ENCODE measurements at regions not wholly inside any gene's neighbourhood (a gene's known extent, or its start where the extent isn't known, plus 50 kb on each side); places are given as distances from the start of the nearest gene placed in this dataset.

GRCh38 chr9:96040591-96041461, 165.3 kb downstream of the ERCC6L2 start:
- DNase-seq (no peak), ATAC-seq (no peak)
- no peaks in the 10 kb centered on the region for H3K27me3 ChIP-seq (ENCODE audit: control insufficient read depth in 2 of 2, insufficient read depth in 2 of 2, low read length in 2 of 2)
- ChIA-PET POLR2A (no interaction called here), CTCF (no interaction called here)
- H3K36me3 ChIP-seq (ENCODE audit: control insufficient read depth in 2 of 3, insufficient read depth in 3 of 3, low read length in 3 of 3): no peaks in the 10 kb centered on the region
- peaks cover 0 to 12% (median 0%) of the 10 kb centered on the region in 3 experiments for H3K9me3 ChIP-seq (ENCODE audit: control insufficient read depth in 2 of 3, low read length in 3 of 3)
- H3K4me1 ChIP-seq (ENCODE audit: control insufficient read depth in 2 of 2, insufficient read depth in 2 of 2, low read length in 2 of 2): no peaks in the 10 kb centered on the region
- Mint-ChIP-seq H3K4me1 (peaks cover 0 to 10% (median 3%) of the 10 kb centered on the region in 7 donors), H3K36me3 (peaks cover 9 to 27% (median 19%) of the 10 kb centered on the region in 5 donors), H3K27ac (peak overlapping the region in 1 of 9 donors; percentile 66), H3K27me3 (peaks cover 0 to 3% (median 0%) of the 10 kb centered on the region in 5 donors), H3K4me3 (no peak overlapping the region), H3K9me3 (peaks cover 0 to 30% (median 18%) of the 10 kb centered on the region in 11 donors)
- H3K4me3 ChIP-seq (ENCODE audit: low read length): no peak overlapping the region
- intact Hi-C loops (cut with micrococcal nuclease): no loop called here
- H3K27ac ChIP-seq (ENCODE audit: low read depth, low read length): no peak overlapping the region

- ChIA-PET CTCF (no interaction called here), POLR2A (no interaction called here)
- no peak overlapping the region for H3K4me3 Mint-ChIP-seq
- H3K27me3 Mint-ChIP-seq: no peaks in the 10 kb centered on the region
- ATAC-seq (no peak), DNase-seq (no peak)
- H3K4me1 Mint-ChIP-seq: peaks cover 0 to 10% (median 3%) of the 10 kb centered on the region in 7 donors
- peak overlapping the region in 2 of 9 donors; percentile 26 to 87 for H3K27ac Mint-ChIP-seq
- H3K4me1 ChIP-seq (ENCODE audit: control insufficient read depth in 2 of 2, insufficient read depth in 2 of 2, low read length in 2 of 2): no peaks in the 10 kb centered on the region
- intact Hi-C loops (cut with micrococcal nuclease): no loop called here
- no peaks in the 10 kb centered on the region for H3K27me3 ChIP-seq (ENCODE audit: control insufficient read depth in 2 of 2, insufficient read depth in 2 of 2, low read length in 2 of 2)
- H3K9me3 Mint-ChIP-seq: peaks cover 0 to 35% (median 20%) of the 10 kb centered on the region in 11 donors
- no peaks in the 10 kb centered on the region for H3K36me3 ChIP-seq (ENCODE audit: control insufficient read depth in 2 of 3, insufficient read depth in 3 of 3, low read length in 3 of 3)
- H3K4me3 ChIP-seq (ENCODE audit: low read length): no peak overlapping the region
- H3K27ac ChIP-seq (ENCODE audit: low read depth, low read length): no peak overlapping the region
- H3K9me3 ChIP-seq (ENCODE audit: control insufficient read depth in 2 of 3, low read length in 3 of 3): peaks cover 0 to 12% (median 0%) of the 10 kb centered on the region in 3 experiments
- peaks cover 9 to 30% (median 23%) of the 10 kb centered on the region in 5 donors for H3K36me3 Mint-ChIP-seq
These were observed 163.4 kb downstream of the ERCC6L2 start for GRCh38 chr9:96038914-96039313.

- Histone ChIP-seq H3K4me1 (ENCODE audit: control insufficient read depth in 2 of 2, insufficient read depth in 2 of 2, low read length in 2 of 2) (no peaks in the 10 kb centered on the region), H3K27ac (ENCODE audit: low read depth, low read length) (no peak overlapping the region), H3K27me3 (ENCODE audit: control insufficient read depth in 2 of 2, insufficient read depth in 2 of 2, low read length in 2 of 2) (no peaks in the 10 kb centered on the region), H3K36me3 (ENCODE audit: control insufficient read depth in 2 of 3, insufficient read depth in 3 of 3, low read length in 3 of 3) (no peaks in the 10 kb centered on the region), H3K9me3 (ENCODE audit: control insufficient read depth in 2 of 3, low read length in 3 of 3) (peaks cover 0 to 12% (median 0%) of the 10 kb centered on the region in 3 experiments), H3K4me3 (ENCODE audit: low read length) (no peak overlapping the region)
- Mint-ChIP-seq H3K4me1 (peaks cover 0 to 10% (median 3%) of the 10 kb centered on the region in 7 donors), H3K27me3 (no peaks in the 10 kb centered on the region), H3K36me3 (peaks cover 9 to 30% (median 23%) of the 10 kb centered on the region in 5 donors), H3K27ac (peak overlapping the region in 1 of 9 donors; percentile 26), H3K9me3 (peaks cover 0 to 35% (median 20%) of the 10 kb centered on the region in 11 donors), H3K4me3 (no peak overlapping the region)
- intact Hi-C loops (cut with micrococcal nuclease): no loop called here
- ChIA-PET POLR2A (no interaction called here), CTCF (no interaction called here)
- ATAC-seq (no peak), DNase-seq (no peak)
These were observed 162.8 kb downstream of the ERCC6L2 start for GRCh38 chr9:96038271-96038670.

- no peak for DNase-seq
- peaks cover 0 to 4% (median 0%) of the 10 kb centered on the region in 5 donors for H3K27me3 Mint-ChIP-seq
These were observed 159.1 kb downstream of the ERCC6L2 start for GRCh38 chr9:96034553-96035122.

GRCh38 chr9:96033896-96034295, 158.4 kb downstream of the ERCC6L2 start:
- H3K4me3 ChIP-seq (ENCODE audit: low read length): no peak overlapping the region
- Mint-ChIP-seq H3K27me3 (peaks cover 0 to 8% (median 0%) of the 10 kb centered on the region in 5 donors), H3K9me3 (peaks cover 0 to 27% (median 17%) of the 10 kb centered on the region in 11 donors), H3K27ac (peak overlapping the region in 1 of 9 donors; percentile 77), H3K4me1 (peaks cover 0 to 10% (median 0%) of the 10 kb centered on the region in 7 donors), H3K36me3 (peaks cover 9 to 27% (median 18%) of the 10 kb centered on the region in 5 donors), H3K4me3 (no peak overlapping the region)
- peaks cover 0 to 8% (median 0%) of the 10 kb centered on the region in 3 experiments for H3K9me3 ChIP-seq (ENCODE audit: control insufficient read depth in 2 of 3, low read length in 3 of 3)
- POLR2A ChIA-PET: no interaction called here
- no peaks in the 10 kb centered on the region for H3K4me1 ChIP-seq (ENCODE audit: control insufficient read depth in 2 of 2, insufficient read depth in 2 of 2, low read length in 2 of 2)
- H3K27me3 ChIP-seq (ENCODE audit: control insufficient read depth in 2 of 2, insufficient read depth in 2 of 2, low read length in 2 of 2): no peaks in the 10 kb centered on the region
- no peaks in the 10 kb centered on the region for H3K36me3 ChIP-seq (ENCODE audit: control insufficient read depth in 2 of 3, insufficient read depth in 3 of 3, low read length in 3 of 3)
- intact Hi-C loops (cut with micrococcal nuclease): no loop called here
- no peak for ATAC-seq
- H3K27ac ChIP-seq (ENCODE audit: low read depth, low read length): no peak overlapping the region
- DNase-seq: no peak
- CTCF ChIA-PET: no interaction called here

More at GRCh38 chr9:96034553-96035122, 159.1 kb downstream of the ERCC6L2 start:
- Histone ChIP-seq H3K4me3 (ENCODE audit: low read length) (no peak overlapping the region), H3K36me3 (ENCODE audit: control insufficient read depth in 2 of 3, insufficient read depth in 3 of 3, low read length in 3 of 3) (no peaks in the 10 kb centered on the region), H3K9me3 (ENCODE audit: control insufficient read depth in 2 of 3, low read length in 3 of 3) (peaks cover 0 to 12% (median 0%) of the 10 kb centered on the region in 3 experiments), H3K4me1 (ENCODE audit: control insufficient read depth in 2 of 2, insufficient read depth in 2 of 2, low read length in 2 of 2) (no peaks in the 10 kb centered on the region), H3K27me3 (ENCODE audit: control insufficient read depth in 2 of 2, insufficient read depth in 2 of 2, low read length in 2 of 2) (no peaks in the 10 kb centered on the region), H3K27ac (ENCODE audit: low read depth, low read length) (no peak overlapping the region)
- H3K27ac Mint-ChIP-seq: no peak overlapping the region
- no peak for ATAC-seq
- POLR2A ChIA-PET: no interaction called here
- H3K9me3 Mint-ChIP-seq: peaks cover 0 to 31% (median 21%) of the 10 kb centered on the region in 11 donors
- peaks cover 9 to 30% (median 23%) of the 10 kb centered on the region in 5 donors for H3K36me3 Mint-ChIP-seq
- intact Hi-C loops (cut with micrococcal nuclease): no loop called here
- peaks cover 0 to 10% (median 3%) of the 10 kb centered on the region in 7 donors for H3K4me1 Mint-ChIP-seq
- no peak overlapping the region for H3K4me3 Mint-ChIP-seq
- CTCF ChIA-PET: no interaction called here

GRCh38 chr9:96031916-96032534, 156.5 kb downstream of the ERCC6L2 start:
- H3K9me3 ChIP-seq (ENCODE audit: control insufficient read depth in 2 of 3, low read length in 3 of 3): no peaks in the 10 kb centered on the region
- ChIA-PET CTCF (no interaction called here), POLR2A (no interaction called here)
- H3K4me3 ChIP-seq (ENCODE audit: low read length): no peak overlapping the region
- Mint-ChIP-seq H3K27ac (peak overlapping the region in 1 of 9 donors; percentile 17), H3K4me3 (no peak overlapping the region), H3K4me1 (peaks cover 6 to 10% (median 9%) of the 10 kb centered on the region in 7 donors), H3K9me3 (peaks cover 0 to 10% (median 5%) of the 10 kb centered on the region in 11 donors), H3K27me3 (peaks cover 8 to 23% (median 9%) of the 10 kb centered on the region in 5 donors), H3K36me3 (peaks cover 0 to 11% (median 4%) of the 10 kb centered on the region in 5 donors)
- intact Hi-C loops (cut with micrococcal nuclease): no loop called here
- no peak for ATAC-seq
- no peaks in the 10 kb centered on the region for H3K36me3 ChIP-seq (ENCODE audit: control insufficient read depth in 2 of 3, insufficient read depth in 3 of 3, low read length in 3 of 3)
- H3K27ac ChIP-seq (ENCODE audit: low read depth, low read length): no peak overlapping the region
- DNase-seq: no peak
- peaks cover 0 to 4% of the 10 kb centered on the region in 2 donors for H3K27me3 ChIP-seq (ENCODE audit: control insufficient read depth in 2 of 2, insufficient read depth in 2 of 2, low read length in 2 of 2)
- H3K4me1 ChIP-seq (ENCODE audit: control insufficient read depth in 2 of 2, insufficient read depth in 2 of 2, low read length in 2 of 2): peaks cover 0 to 2% of the 10 kb centered on the region in 2 donors

All from naive thymus-derived CD4-positive, alpha-beta T cell (primary cell).